ENCODE measurements at regions not wholly inside any gene's neighbourhood (a gene's known extent, or its start where the extent isn't known, plus 50 kb on each side); places are given as distances from the start of the nearest gene placed in this dataset.

GRCh38 chr13:47673009-47673850 is 327.8 kb downstream of the SUCLA2 start:
- H3K9me1 ChIP-seq (replicated peaks; ENCODE audit: control insufficient read depth, extremely low read depth, insufficient read depth, low read length) = no peaks in the 10 kb centered on the region
- TF ChIP-seq MAX (IDR thresholded peaks at IDR 0.05; ENCODE audit: insufficient read depth, insufficient read length) (no peak), MYC (IDR thresholded peaks at IDR 0.05; ENCODE audit: low read depth, low read length) (no peak), GATA2 (IDR thresholded peaks at IDR 0.05; ENCODE audit: insufficient read depth, insufficient read length, low read depth, low read length) (no peak), CTCF (IDR thresholded peaks at IDR 0.05; ENCODE audit: extremely low read depth in 1 of 2, insufficient read depth in 1 of 2, low read depth in 1 of 2, low read length in 2 of 2) (no peak), POLR2AphosphoS5 (IDR thresholded peaks at IDR 0.05; ENCODE audit: insufficient read depth, low read depth, low read length) (no peak), JUN (IDR thresholded peaks at IDR 0.05; ENCODE audit: borderline replicate concordance, insufficient read depth, insufficient read length, low read depth) (no peak), EZH2 (IDR thresholded peaks at IDR 0.05; ENCODE audit: borderline replicate concordance, low read depth, low read length, severe bottlenecking) (no peak), POLR2A (IDR thresholded peaks at IDR 0.05; ENCODE audit: low read depth, low read length) (no peak)
- H3K4me2 ChIP-seq (ENCODE audit: insufficient read depth, low read length) = no peak overlapping the region
- no peak overlapping the region for H3K4me3 ChIP-seq (replicated peaks in 1 of 3; ENCODE audit: insufficient read depth in 1 of 3, low read depth in 1 of 3, low read length in 3 of 3)
- H2AFZ ChIP-seq (ENCODE audit: low read depth, low read length) = no peak overlapping the region
- H4K20me1 ChIP-seq (replicated peaks; ENCODE audit: control insufficient read depth, extremely low read depth, insufficient read depth, low read length) = no peaks in the 10 kb centered on the region
- POLR2A ChIA-PET = no interaction called here
- dilution Hi-C loops (cut with MboI; ENCODE audit: extremely low pct_ligation_motif_present, low sequenced_read_pairs) (no loop called here), intact Hi-C loops (cut with micrococcal nuclease) (no loop called here)
- CTCF ChIA-PET = no interaction called here
- no peaks in the 10 kb centered on the region for H3K4me1 ChIP-seq (ENCODE audit: control insufficient read depth, extremely low read depth, insufficient read depth, low read length)
- H3K9ac ChIP-seq (replicated peaks; ENCODE audit: extremely low read depth, insufficient read depth, low read length) = no peak overlapping the region
- no peaks in the 10 kb centered on the region for H3K36me3 ChIP-seq (ENCODE audit: control insufficient read depth in 2 of 2, extremely low read depth in 1 of 2, insufficient read depth in 2 of 2, low read length in 2 of 2)
- BruUV-seq (replicated peaks) = no TSS peak
- no peaks in the 10 kb centered on the region for H3K27me3 ChIP-seq (ENCODE audit: control insufficient read depth in 2 of 2, insufficient read depth in 2 of 2, low read length in 2 of 2)
- H3K79me2 ChIP-seq (ENCODE audit: control insufficient read depth, insufficient read depth, low read length) = no peaks in the 10 kb centered on the region
- DNase-seq (ENCODE audit: low read depth, low spot score) = no peak
- FAIRE-seq = no peak
- H3K9me3 ChIP-seq (replicated peaks; ENCODE audit: control insufficient read depth, insufficient read depth, low read length) = peaks cover 5% of the 10 kb centered on the region
- H3K27ac ChIP-seq (ENCODE audit: insufficient read depth, low read depth, low read length) = no peak overlapping the region
